Adrenal gland (tissue), 9 donors: ENCODE measurements at regions not wholly inside any gene's neighbourhood (a gene's known extent, or its start where the extent isn't known, plus 50 kb on each side); places are given as distances from the start of the nearest gene placed in this dataset.

Experiments
- DNase-seq, 7 donors: peaks; one replicate each; pipeline ENCODE4 v3.0.0-alpha.2; 2019 to 2020
- H3K27ac ChIP-seq, 5 donors: fragments of 200-600 bp; sonication (generic) in 4 of 5; 1 replicate in 3 of 5; 2 replicates in 2 of 5; pipeline versions ENCODE4 v1.5.1 to v1.8.0; 2016 to 2020; ENCODE audit warnings: mild to moderate bottlenecking in 1 of 5
- H3K27me3 ChIP-seq: fragments of 200-600 bp; 2 replicates; pipeline ENCODE4 v1.8.0; 2021
- H3K36me3 ChIP-seq, 2 donors: fragments of 200-600 bp; replicated peaks in 1 of 2; 1 replicate in 1 of 2; 2 replicates in 1 of 2; pipeline versions ENCODE4 v1.5.1 to v1.8.0; 2018 to 2022
- H3K4me1 ChIP-seq, 2 donors: fragments of 200-600 bp; replicated peaks in 1 of 2; 1 replicate in 1 of 2; 2 replicates in 1 of 2; pipeline versions ENCODE4 v1.5.1 to v1.8.0; 2018 to 2021
- H3K4me3 ChIP-seq, 4 donors: fragments of 200-600 bp; sonication (generic) in 3 of 4; one replicate each; pipeline ENCODE4 v1.5.1; 2016 to 2018
- H3K9me3 ChIP-seq, 3 donors: fragments of 200-600 bp; sonication (generic) in 1 of 3; replicated peaks in 1 of 3; 1 replicate in 2 of 3; 2 replicates in 1 of 3; pipeline versions ENCODE4 v1.5.1 to v1.8.0; 2016 to 2021
- CTCF ChIP-seq, 6 experiments: fragments of 450-650 bp in 4 of 6; fragments of 200-600 bp in 2 of 6; sonication (generic) in 1 of 6; IDR thresholded peaks; 1 replicate in 5 of 6; 2 replicates in 1 of 6; pipeline versions ENCODE4 v1.5.1 to v1.8.0; 2016 to 2021; ENCODE audit warnings: antibody characterized with exemption in 6 of 6, mild to moderate bottlenecking in 2 of 6, moderate library complexity in 1 of 6
- POLR2A ChIP-seq, 2 donors: fragments of 450-650 bp; IDR thresholded peaks; one replicate each; pipeline ENCODE4 v1.6.1; 2017; ENCODE audit warnings: antibody characterized with exemption in 2 of 2, mild to moderate bottlenecking in 2 of 2, moderate library complexity in 1 of 2
- WGBS, 4 donors: extraction: QIAGEN DNeasy Blood & Tissue Kit in 2 of 4; methylation state at CpG; one replicate each; pipeline versions ENCODE4 v1.1.5 to v1.1.7; 2013 to 2017; 5-methylcytosine and 5-hydroxymethylcytosine counted together
- intact Hi-C, 2 donors: fragments of 100-400 bp; cut with DNase I; formaldehyde crosslinking; loops; one replicate each; pipeline versions ENCODE4 v1.14.1 to v1.15.0; 2022 to 2023
- small RNA-seq, 2 donors: library from RNA; depleted of rRNA; stranded (forward); fragments of <200 nt; gene quantifications; one replicate each; pipeline ENCODE3, GENCODE V24; 2016
- donor health status: healthy with polysubstance abuse.
- donor health status: Bipolar disorder and iron deficiency.
- donor health status: DM: yes; HTN: yes; CAD: no.
- donor health status: DM: no; HTN: no; CAD: no.
- donor health status: DM: no; HTN: no; CAD: no.

- no peak for DNase-seq
- no peak for TF ChIP-seq CTCF (IDR thresholded peaks at IDR 0.05)
- no peak for TF ChIP-seq POLR2A (IDR thresholded peaks at IDR 0.05)
Measured at GRCh38 chr2:211306929-211307328, 750.5 kb downstream of the CPS1 start.

More at GRCh38 chr2:211306929-211307328, 750.5 kb downstream of the CPS1 start:
- Histone ChIP-seq H3K27ac (no peak overlapping the region), H3K9me3 (no peaks in the 10 kb centered on the region), H3K27me3 (no peaks in the 10 kb centered on the region), H3K4me1 (no peaks in the 10 kb centered on the region), H3K4me3 (no peak overlapping the region), H3K36me3 (no peaks in the 10 kb centered on the region)
- 56 to 67% (median 64%) methylated on average over 3 of the region's 3 CpGs for WGBS, 4 donors
- intact Hi-C loops = no loop called here

Small RNAs in the stretch of these regions (small RNA-seq; reads per million reads assigned to genes)
- gene AC013404.1 = 0 reads per million in 2 donors
